Hematopoietic multipotent progenitor cell treated with erythropoietin and hydrocortisone succinate and interleukin-3 and kit ligand, for 6 days (in vitro differentiated cells): ENCODE measurements at regions not wholly inside any gene's neighbourhood (a gene's known extent, or its start where the extent isn't known, plus 50 kb on each side); places are given as distances from the start of the nearest gene placed in this dataset.

Experiments used
- DNase-seq: peaks from one replicate; pipeline ENCODE4 v3.0.0-alpha.2; 2015

DNA sequence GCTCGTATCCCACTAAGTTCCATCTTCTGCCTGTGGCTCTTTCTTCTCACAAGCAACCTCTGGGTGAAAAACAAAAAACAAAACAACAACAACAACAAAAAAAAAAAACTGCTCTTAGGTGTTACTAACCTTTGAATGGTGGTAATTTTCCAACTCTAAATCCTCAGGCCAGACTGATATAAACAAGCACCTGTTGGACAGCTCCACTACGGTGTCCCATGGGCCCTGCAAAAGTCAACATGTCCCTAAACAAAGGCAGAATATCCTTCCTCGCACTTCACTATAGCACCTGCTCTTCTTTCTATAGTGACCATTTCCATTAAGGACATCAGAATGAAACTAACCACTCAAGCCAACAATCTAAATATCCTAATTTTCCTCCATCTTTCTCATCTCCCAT is 54.6 kb upstream of the PARM1 start:
- DNase-seq = no peak

DNA sequence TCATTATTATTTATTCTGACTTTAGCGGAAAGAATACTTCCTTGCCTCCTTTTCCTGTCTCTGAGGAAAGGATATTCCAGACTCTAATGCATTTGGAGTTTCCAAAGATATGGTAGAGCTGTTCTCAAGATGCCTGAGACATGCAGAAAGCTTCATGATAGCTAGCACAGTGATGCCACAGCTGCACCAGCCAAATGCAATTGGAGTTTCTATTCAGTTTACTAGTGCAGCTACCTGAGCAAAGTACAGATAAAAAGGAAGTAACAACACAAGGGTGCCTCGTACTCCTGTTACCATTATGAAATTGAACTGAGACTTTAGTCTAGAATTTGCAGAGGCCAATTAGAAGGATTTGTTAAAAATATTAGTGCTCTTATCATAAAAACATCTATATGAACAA is 57.5 kb upstream of the PARM1 start:
- no peak for DNase-seq

DNA sequence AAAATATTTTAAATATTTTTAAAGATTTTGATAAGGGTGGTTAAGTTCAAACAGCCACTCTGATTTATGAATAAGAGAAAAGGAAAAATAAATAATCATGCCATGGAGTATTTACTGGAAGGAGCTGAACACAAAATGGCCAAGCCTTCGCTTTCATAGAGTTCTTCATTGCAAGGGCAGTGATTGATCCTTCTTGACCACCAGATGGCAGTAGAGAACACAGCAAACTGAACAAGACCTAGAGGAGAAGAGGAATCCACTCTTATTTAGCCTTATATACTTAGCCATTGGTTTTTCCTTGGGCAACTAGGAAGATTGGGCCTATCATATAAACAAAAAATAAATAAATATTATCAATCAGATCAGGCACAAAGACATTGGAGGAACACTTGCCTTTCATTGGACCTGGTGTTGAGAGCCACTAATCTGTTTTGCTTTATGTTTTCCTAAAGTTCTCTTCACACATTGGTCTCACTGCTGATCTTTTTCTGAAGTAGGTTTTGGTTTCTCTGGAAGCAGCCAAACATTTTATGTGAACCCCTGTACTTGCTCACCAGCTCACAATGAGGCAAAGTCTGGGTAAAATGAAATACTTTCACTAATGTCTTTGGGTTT is 58.1 kb upstream of the PARM1 start:
- peak; percentile 87 for DNase-seq

DNA sequence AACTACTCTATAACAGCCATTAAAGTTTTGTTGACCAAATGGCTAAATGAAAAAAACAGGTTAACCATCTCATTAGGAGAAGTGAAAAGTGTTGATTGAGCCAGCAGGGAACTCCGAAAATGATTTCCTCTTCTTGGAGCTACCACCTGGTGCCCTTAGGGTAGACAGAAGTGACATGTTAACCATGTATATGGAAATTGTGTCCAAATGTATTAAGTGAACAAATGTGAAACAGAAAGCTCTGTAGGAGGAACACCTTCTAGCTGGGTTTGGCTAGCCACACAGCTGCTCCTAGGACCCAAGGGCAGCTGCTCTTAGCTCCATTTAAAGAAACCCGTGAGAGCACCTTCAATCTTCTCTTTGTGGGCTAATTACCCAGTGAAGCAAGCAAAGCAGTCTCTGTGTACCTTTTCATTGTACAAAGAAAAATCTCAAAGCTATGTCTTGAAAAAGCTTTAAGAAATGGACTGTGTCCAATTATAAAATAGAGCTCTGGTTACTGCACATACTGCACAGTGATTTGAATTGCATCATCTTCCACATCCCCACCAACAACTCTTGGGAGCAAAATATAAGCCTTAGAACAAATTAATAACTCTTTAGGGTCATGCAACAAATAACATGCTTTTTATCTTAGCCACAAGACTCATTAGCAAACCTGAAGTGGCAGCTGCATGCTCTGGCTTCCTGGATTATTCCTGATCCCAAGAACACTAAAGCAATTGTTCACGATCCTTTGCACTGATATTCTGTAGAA is 59.2 kb upstream of the PARM1 start:
- DNase-seq = no peak

DNA sequence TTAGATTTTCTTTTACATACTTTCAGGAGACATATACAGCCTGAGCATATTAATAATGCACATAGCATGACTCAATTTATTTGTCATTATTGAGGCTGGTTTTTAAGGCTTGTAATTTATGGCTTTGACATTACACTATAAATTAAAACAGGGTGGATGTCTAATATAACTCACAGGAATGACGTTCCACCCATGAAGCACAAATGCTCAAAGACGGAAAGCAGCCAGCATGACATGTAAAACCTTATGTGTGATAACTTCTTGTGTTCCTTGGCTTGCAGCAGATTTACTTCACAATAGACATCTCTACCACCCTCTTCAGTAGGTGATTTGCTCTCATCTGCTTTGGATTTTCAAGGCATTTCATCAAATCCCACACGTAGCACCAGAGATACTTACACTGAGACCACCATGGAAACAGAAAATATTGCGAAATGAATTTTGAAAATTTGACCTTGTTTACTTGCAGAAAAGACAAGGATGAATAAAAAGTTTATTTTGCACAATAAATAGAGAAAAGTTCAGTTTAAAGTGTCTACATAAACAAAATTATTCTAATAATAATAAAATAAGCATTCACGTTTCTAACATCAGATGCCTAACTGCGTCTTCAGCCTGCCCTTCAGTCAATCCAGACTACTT is 64.7 kb upstream of the BTC start:
- no peak for DNase-seq

DNA sequence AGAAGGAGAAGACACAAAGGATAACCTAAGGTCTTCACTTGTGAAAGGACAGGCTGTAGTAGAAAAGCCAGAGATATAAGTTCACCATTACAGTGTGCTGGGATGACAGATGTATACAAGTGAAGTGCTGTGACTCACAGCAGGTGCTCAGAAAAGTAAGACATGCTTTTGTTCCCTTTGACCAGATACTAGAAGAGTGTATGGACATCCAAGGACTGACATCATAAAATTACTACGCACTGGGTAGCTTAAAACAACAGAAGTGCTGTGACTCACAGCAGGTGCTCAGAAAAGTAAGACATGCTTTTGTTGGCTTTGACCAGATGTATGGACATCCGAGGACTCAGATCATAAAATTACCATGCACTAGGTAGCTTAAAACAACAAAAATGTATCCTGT is 61.6 kb upstream of the BTC start:
- no peak for DNase-seq

DNA sequence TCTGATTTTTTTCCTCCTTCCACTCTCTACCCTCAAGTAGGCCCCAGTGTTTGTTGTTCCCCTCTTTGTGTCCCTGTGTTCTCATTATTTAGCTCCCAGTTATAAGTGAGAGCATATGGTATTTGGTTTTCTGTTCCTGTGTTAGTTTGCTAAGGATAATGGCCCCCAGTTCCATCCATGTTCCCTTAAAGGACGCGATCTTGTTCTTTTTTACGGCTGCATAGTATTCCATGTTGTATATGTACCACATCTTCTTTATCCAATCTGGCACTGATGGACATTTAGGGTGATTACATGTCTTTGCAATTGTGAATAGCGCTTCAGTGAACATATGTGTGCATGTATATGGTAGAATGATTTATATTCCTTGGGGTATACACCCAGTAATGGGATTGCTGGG is 54.5 kb upstream of the BTC start:
- DNase-seq = no peak

DNA sequence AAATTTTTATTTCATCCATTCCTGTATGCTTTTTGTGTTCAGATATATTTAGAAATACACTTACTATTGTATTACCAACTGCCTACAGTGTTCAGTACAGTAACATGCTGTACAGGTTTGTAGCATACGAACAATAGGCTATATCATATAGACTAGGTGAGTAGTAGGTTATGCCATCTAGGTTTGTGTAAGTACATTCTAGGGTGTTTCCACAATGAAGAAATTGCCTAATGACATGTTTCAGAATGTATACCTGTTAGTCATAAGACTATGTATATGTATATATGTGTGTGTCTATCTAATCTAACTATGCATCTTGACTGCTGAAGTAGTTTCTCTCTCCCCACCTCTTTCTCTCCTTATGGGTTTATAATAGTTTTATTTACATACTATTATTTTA is 51.5 kb upstream of the BTC start:
- DNase-seq = no peak
